BE2C (cell line): ENCODE measurements at regions not wholly inside any gene's neighbourhood (a gene's known extent, or its start where the extent isn't known, plus 50 kb on each side); places are given as distances from the start of the nearest gene placed in this dataset.

Experiments used
- DNase-seq: peaks from one replicate; pipeline ENCODE4 v3.0.0-alpha.2; 2020
- H3K27me3 ChIP-seq: fragments of 250-450 bp; sonication (Bioruptor Pico); 2 replicates; pipeline ENCODE4 v1.5.1; 2020; ENCODE audit warnings: mild to moderate bottlenecking
- H3K36me3 ChIP-seq: fragments of 250-450 bp; sonication (Bioruptor Pico); 2 replicates; pipeline ENCODE4 v1.5.1; 2020; ENCODE audit warnings: mild to moderate bottlenecking
- H3K4me1 ChIP-seq: fragments of 250-450 bp; sonication (Bioruptor Pico); 2 replicates; pipeline ENCODE4 v1.5.1; 2020
- H3K4me3 ChIP-seq: 2 replicates; pipeline ENCODE4 v1.5.1; 2011; ENCODE audit warnings: low read depth, low read length
- H3K9me3 ChIP-seq: fragments of 250-450 bp; sonication (Bioruptor Pico); 2 replicates; pipeline ENCODE4 v1.5.1; 2020
- CTCF ChIP-seq: IDR thresholded peaks from 2 replicates; pipeline ENCODE4 v1.5.1; 2012; ENCODE audit warnings: mild to moderate bottlenecking, low read depth, low read length

DNA sequence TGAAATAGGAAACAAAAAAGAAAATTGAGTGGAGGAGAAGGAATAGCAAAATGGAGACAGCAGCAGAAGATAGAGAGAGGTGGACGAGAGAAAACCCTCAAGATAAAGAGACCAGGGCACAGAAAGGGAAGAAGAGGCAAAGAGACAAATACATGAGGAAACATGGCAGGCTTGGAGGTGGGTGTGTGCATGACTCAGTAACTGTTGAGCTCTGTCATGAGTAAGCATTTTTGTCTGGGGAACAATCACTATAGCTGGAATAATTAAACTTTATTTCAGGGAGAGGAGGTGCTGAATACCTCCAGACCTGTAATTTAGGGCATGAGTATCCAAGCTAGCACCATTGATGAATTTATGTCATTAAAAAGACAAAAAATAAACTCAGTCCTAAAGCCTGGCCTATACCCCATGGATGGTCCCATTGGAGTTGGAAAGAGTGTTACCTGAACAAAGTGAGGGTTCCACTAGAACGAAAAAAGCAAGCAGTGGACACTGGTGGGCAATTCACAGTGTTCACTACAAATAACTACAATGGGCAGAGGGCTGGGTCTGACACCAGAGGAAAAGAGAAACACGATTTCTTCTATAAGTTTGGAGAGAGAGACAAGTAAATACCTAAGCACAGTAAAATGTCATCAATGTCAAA is 145.5 kb downstream of the ADCYAP1 start:
- TF ChIP-seq CTCF, result no peak
- H3K4me3 ChIP-seq, result no peak overlapping the region
- DNase-seq, result no peak
- no peaks in the 10 kb centered on the region for H3K9me3 ChIP-seq
- no peaks in the 10 kb centered on the region for H3K36me3 ChIP-seq
- no peaks in the 10 kb centered on the region for H3K4me1 ChIP-seq
- no peaks in the 10 kb centered on the region for H3K27me3 ChIP-seq

DNA sequence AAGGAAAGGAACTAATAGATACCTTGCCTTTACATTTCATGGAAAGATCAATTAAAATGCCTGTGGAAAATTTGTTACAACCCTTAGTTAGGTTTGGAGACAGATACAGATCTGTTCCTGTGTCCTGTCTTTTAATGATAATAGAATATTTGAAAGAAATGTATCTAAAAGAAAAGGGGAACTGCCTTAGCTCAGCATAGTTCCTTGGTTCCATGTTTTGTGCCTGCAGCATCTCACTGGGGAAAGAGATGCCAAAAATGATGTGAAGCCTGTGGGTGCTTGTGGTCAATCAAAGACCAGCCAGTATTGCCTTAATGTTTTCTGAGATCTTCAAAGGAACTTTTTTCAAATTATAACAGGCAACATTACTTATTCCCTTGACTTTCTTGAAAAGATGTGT is 147.6 kb downstream of the ADCYAP1 start:
- DNase-seq, result no peak
- Histone ChIP-seq H3K9me3 (no peaks in the 10 kb centered on the region), H3K4me1 (no peaks in the 10 kb centered on the region), H3K27me3 (no peaks in the 10 kb centered on the region), H3K4me3 (no peak overlapping the region), H3K36me3 (no peaks in the 10 kb centered on the region)
- no peak for TF ChIP-seq CTCF

GRCh38 chr18:1053331-1054315 is 149.0 kb downstream of the ADCYAP1 start:
- no peak overlapping the region for H3K4me3 ChIP-seq
- no peaks in the 10 kb centered on the region for H3K4me1 ChIP-seq
- TF ChIP-seq CTCF, result no peak
- H3K36me3 ChIP-seq, result no peaks in the 10 kb centered on the region
- no peaks in the 10 kb centered on the region for H3K9me3 ChIP-seq
- no peaks in the 10 kb centered on the region for H3K27me3 ChIP-seq
- DNase-seq, result no peak

DNA sequence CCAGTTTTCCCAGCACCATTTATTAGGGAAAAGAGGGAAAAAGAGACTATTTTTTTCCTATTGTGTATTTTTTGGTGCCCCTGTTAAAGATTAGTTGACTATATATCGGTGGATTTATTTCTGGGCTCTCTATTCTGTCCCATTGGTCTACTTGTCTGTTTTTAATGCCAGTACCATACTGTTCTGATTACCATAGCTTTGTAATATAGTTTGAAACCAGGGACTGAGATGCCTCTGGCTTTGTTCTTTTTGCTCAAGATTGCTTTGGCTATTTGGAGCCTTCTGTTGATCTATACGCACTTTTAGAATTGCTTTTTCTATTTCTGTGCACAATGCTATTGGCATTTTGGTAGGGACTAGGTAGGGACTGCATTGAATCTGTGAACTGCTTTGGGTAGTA is 151.7 kb downstream of the ADCYAP1 start:
- no peaks in the 10 kb centered on the region for H3K27me3 ChIP-seq
- no peak for TF ChIP-seq CTCF
- DNase-seq, result no peak
- H3K9me3 ChIP-seq, result no peaks in the 10 kb centered on the region
- H3K4me3 ChIP-seq, result no peak overlapping the region
- H3K4me1 ChIP-seq, result no peaks in the 10 kb centered on the region
- H3K36me3 ChIP-seq, result no peaks in the 10 kb centered on the region

GRCh38 chr18:1057367-1057766 is 152.7 kb downstream of the ADCYAP1 start:
- TF ChIP-seq CTCF, result no peak

DNA sequence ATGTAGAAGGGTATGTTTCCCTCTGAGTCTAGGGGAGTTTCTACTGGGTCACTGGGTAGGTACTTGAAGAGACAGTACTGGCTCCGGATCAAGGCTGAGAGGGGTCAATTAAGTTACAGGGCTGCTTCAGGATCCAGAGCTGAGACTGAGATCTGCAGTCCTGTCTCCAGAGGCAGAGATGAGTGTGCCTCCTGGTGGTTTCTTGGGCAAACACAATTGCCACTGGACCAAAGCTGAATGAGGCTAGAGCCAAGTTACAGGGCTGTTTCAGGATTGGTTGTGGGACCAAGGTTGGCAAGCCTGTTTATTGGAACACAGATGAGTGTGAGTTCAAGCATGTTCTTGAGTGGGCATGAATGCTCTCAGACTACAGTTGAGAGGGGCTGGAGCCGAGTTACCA is 157.9 kb downstream of the ADCYAP1 start:
- DNase-seq, result no peak

More at GRCh38 chr18:1057367-1057766, 152.7 kb downstream of the ADCYAP1 start:
- Histone ChIP-seq H3K36me3 (no peaks in the 10 kb centered on the region), H3K27me3 (no peaks in the 10 kb centered on the region), H3K4me1 (no peaks in the 10 kb centered on the region), H3K4me3 (no peak overlapping the region), H3K9me3 (no peaks in the 10 kb centered on the region)
- no peak for DNase-seq

More for the DNA sequence above, 157.9 kb downstream of the ADCYAP1 start:
- Histone ChIP-seq H3K36me3 (no peaks in the 10 kb centered on the region), H3K4me3 (no peak overlapping the region), H3K9me3 (no peaks in the 10 kb centered on the region), H3K4me1 (no peaks in the 10 kb centered on the region), H3K27me3 (no peaks in the 10 kb centered on the region)
- peak; percentile 34 for TF ChIP-seq CTCF
